K562 (cell line): ENCODE measurements at regions not wholly inside any gene's neighbourhood (a gene's known extent, or its start where the extent isn't known, plus 50 kb on each side); places are given as distances from the start of the nearest gene placed in this dataset.

Experiments
- ARNT ChIP-seq, 2 experiments: fragments of 450-650 bp; IDR thresholded peaks; 2 replicates each; pipeline ENCODE4 v1.6.1; 2016; ENCODE audit warnings: mild to moderate bottlenecking in 1 of 2
- BMI1 ChIP-seq: fragments of 150-350 bp; IDR thresholded peaks from 2 replicates; pipeline ENCODE4 v1.6.1; 2014; ENCODE audit warnings: low read length
- EZH2 ChIP-seq: IDR thresholded peaks from 2 replicates; pipeline ENCODE4 v1.6.1; 2012; ENCODE audit warnings: low read depth, mild to moderate bottlenecking, inconsistent platforms, low read length, borderline replicate concordance
- HSF4 ChIP-seq: fragments of 250-450 bp; sonication (Bioruptor Pico); IDR thresholded peaks from 2 replicates; pipeline ENCODE4 v2.1.2; 2022; ENCODE audit warnings: mild to moderate bottlenecking, moderate library complexity, borderline replicate concordance
- KDM2B ChIP-seq: fragments of 250-450 bp; sonication (Bioruptor Pico); IDR thresholded peaks from 2 replicates; pipeline ENCODE4 v1.8.0; 2021; ENCODE audit warnings: mild to moderate bottlenecking, moderate library complexity
- NRF1 ChIP-seq, 2 experiments: fragments of 450-650 bp; IDR thresholded peaks in 1 of 2; conservative IDR thresholded peaks in 1 of 2; 2 replicates each; pipeline ENCODE4 v1.6.1; 2014; ENCODE audit warnings: mild to moderate bottlenecking in 2 of 2
- POLR2AphosphoS5 ChIP-seq: IDR thresholded peaks from 2 replicates; pipeline ENCODE4 v1.6.1; 2011; ENCODE audit warnings: mild to moderate bottlenecking, low read depth, low read length, moderate library complexity; ENCODE audit not compliant: control insufficient read depth, insufficient read depth
- TCF7 ChIP-seq: sonication (generic); IDR thresholded peaks from 2 replicates; pipeline ENCODE4 v1.6.1; 2016; ENCODE audit warnings: antibody characterized with exemption, borderline replicate concordance
- TEAD4 ChIP-seq, 2 experiments: sonication (generic) in 1 of 2; formaldehyde crosslinking in 1 of 2; IDR thresholded peaks; 2 replicates each; pipeline versions ENCODE4 v1.6.1 to v1.8.0; 2012 to 2022; ENCODE audit warnings: borderline replicate concordance in 1 of 2, inconsistent platforms in 1 of 2, low read length in 1 of 2, mild to moderate bottlenecking in 1 of 2, missing genetic modification reagents in 1 of 2
- YY1 ChIP-seq, 3 experiments: IDR thresholded peaks; 2 replicates each; pipeline ENCODE4 v1.6.1; 2011; ENCODE audit warnings: low read length in 2 of 3, mild to moderate bottlenecking in 2 of 3, moderate library complexity in 2 of 3, borderline replicate concordance in 1 of 3, control low read depth in 1 of 3, low read depth in 1 of 3; ENCODE audit not compliant: insufficient read depth in 3 of 3, insufficient replicate concordance in 2 of 3, control insufficient read depth in 1 of 3, insufficient read length in 1 of 3; ENCODE audit errors: extremely low read depth in 1 of 3
- ZNF79 ChIP-seq: fragments of 250-450 bp; sonication (Bioruptor Pico); IDR thresholded peaks from 2 replicates; pipeline ENCODE4 v1.4.0; 2020; ENCODE audit warnings: low read depth, mild to moderate bottlenecking, moderate library complexity
- TF ChIP-seq, protein P1 (sequence below): sonication (generic); formaldehyde crosslinking; IDR thresholded peaks from 2 replicates; pipeline ENCODE4 v1.8.1; 2022; ENCODE audit warnings: missing genetic modification reagents
- TF ChIP-seq, protein P2 (sequence below): sonication (generic); formaldehyde crosslinking; IDR thresholded peaks from 2 replicates; pipeline ENCODE4 v1.5.0; 2020; ENCODE audit warnings: missing genetic modification reagents
- TF ChIP-seq, protein P3 (sequence below): sonication (generic); formaldehyde crosslinking; IDR thresholded peaks from 2 replicates; pipeline ENCODE4 v1.8.1; 2023; ENCODE audit warnings: missing genetic modification reagents, mild to moderate bottlenecking, borderline replicate concordance

DNA sequence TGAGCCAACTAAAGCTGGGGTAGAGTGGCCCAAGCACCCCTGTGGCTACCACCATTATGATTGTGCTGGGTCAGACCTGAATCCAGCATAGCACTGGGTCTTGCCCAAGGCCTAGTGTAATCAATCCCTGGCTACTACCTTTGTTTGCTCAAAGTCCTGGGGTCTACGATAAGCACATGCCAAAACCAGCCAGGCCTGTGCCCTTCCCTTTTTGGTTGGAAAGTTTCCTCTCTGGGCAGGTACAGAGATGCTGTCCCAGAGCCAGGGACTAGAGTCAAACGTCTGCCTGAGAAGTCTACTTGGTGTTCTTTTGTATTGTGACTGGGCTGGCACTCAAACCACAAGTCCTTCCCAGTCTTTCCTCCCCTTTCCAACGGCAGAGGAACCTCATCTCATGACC lies 371.5 kb upstream of the MAGEC2 start:
- TF ChIP-seq BMI1 (no peak), TCF7 (no peak), ARNT (IDR thresholded peaks at IDR 0.05) (no peak), NRF1 (conservative IDR thresholded peaks at IDR 0.05 in 1 of 2, IDR thresholded peaks at IDR 0.05 in 1 of 2) (no peak), HSF4 (CRISPR knock-in tag) (no peak), TEAD4 (IDR thresholded peaks at IDR 0.05; ENCODE audit: low read length) (no peak), TEAD4 (CRISPR knock-in tag; IDR thresholded peaks at IDR 0.05; ENCODE audit: borderline replicate concordance) (no peak), ZNF79 (CRISPR knock-in tag) (no peak), EZH2 (no peak), YY1 (IDR thresholded peaks at IDR 0.05; ENCODE audit: borderline replicate concordance in 1 of 3, control insufficient read depth in 1 of 3, extremely low read depth in 1 of 3, insufficient read depth in 3 of 3, insufficient read length in 1 of 3, insufficient replicate concordance in 2 of 3, low read depth in 1 of 3, low read length in 2 of 3) (no peak), KDM2B (no peak), POLR2AphosphoS5 (no peak)
- TF ChIP-seq, protein P1, sequence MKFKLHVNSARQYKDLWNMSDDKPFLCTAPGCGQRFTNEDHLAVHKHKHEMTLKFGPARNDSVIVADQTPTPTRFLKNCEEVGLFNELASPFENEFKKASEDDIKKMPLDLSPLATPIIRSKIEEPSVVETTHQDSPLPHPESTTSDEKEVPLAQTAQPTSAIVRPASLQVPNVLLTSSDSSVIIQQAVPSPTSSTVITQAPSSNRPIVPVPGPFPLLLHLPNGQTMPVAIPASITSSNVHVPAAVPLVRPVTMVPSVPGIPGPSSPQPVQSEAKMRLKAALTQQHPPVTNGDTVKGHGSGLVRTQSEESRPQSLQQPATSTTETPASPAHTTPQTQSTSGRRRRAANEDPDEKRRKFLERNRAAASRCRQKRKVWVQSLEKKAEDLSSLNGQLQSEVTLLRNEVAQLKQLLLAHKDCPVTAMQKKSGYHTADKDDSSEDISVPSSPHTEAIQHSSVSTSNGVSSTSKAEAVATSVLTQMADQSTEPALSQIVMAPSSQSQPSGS (CRISPR knock-in tag) = no peak
- TF ChIP-seq, protein P2, sequence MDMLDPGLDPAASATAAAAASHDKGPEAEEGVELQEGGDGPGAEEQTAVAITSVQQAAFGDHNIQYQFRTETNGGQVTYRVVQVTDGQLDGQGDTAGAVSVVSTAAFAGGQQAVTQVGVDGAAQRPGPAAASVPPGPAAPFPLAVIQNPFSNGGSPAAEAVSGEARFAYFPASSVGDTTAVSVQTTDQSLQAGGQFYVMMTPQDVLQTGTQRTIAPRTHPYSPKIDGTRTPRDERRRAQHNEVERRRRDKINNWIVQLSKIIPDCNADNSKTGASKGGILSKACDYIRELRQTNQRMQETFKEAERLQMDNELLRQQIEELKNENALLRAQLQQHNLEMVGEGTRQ (CRISPR knock-in tag) = no peak
- TF ChIP-seq, protein P3, sequence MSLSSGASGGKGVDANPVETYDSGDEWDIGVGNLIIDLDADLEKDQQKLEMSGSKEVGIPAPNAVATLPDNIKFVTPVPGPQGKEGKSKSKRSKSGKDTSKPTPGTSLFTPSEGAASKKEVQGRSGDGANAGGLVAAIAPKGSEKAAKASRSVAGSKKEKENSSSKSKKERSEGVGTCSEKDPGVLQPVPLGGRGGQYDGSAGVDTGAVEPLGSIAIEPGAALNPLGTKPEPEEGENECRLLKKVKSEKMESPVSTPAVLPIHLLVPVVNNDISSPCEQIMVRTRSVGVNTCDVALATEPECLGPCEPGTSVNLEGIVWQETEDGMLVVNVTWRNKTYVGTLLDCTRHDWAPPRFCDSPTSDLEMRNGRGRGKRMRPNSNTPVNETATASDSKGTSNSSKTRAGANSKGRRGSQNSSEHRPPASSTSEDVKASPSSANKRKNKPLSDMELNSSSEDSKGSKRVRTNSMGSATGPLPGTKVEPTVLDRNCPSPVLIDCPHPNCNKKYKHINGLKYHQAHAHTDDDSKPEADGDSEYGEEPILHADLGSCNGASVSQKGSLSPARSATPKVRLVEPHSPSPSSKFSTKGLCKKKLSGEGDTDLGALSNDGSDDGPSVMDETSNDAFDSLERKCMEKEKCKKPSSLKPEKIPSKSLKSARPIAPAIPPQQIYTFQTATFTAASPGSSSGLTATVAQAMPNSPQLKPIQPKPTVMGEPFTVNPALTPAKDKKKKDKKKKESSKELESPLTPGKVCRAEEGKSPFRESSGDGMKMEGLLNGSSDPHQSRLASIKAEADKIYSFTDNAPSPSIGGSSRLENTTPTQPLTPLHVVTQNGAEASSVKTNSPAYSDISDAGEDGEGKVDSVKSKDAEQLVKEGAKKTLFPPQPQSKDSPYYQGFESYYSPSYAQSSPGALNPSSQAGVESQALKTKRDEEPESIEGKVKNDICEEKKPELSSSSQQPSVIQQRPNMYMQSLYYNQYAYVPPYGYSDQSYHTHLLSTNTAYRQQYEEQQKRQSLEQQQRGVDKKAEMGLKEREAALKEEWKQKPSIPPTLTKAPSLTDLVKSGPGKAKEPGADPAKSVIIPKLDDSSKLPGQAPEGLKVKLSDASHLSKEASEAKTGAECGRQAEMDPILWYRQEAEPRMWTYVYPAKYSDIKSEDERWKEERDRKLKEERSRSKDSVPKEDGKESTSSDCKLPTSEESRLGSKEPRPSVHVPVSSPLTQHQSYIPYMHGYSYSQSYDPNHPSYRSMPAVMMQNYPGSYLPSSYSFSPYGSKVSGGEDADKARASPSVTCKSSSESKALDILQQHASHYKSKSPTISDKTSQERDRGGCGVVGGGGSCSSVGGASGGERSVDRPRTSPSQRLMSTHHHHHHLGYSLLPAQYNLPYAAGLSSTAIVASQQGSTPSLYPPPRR (CRISPR knock-in tag) = no peak
